Right lobe of liver (tissue), 6 donors: ENCODE measurements at regions not wholly inside any gene's neighbourhood (a gene's known extent, or its start where the extent isn't known, plus 50 kb on each side); places are given as distances from the start of the nearest gene placed in this dataset.

Experiments used
- ATAC-seq, 4 donors: fragments of 200-7000 bp; cut with Tn5 transposase; one replicate each; pipeline ENCODE4 v1.9.1; 2020; ENCODE audit warnings: mild to moderate bottlenecking in 4 of 4, moderate library complexity in 4 of 4
- DNase-seq, 3 donors: peaks; one replicate each; pipeline ENCODE4 v3.0.0-alpha.2; 2020
- H3K27ac ChIP-seq, 3 donors: fragments of 200-600 bp; one replicate each; pipeline ENCODE4 v1.8.0; 2022
- H3K27me3 ChIP-seq, 2 donors: fragments of 200-600 bp; one replicate each; pipeline ENCODE4 v1.8.0; 2022
- H3K36me3 ChIP-seq, 4 donors: fragments of 200-600 bp; sonication (generic) in 1 of 4; one replicate each; pipeline versions ENCODE4 v1.5.1 to v1.8.0; 2017 to 2022; ENCODE audit warnings: control low read depth in 1 of 4
- H3K4me1 ChIP-seq, 4 donors: fragments of 200-600 bp; sonication (generic) in 1 of 4; one replicate each; pipeline versions ENCODE4 v1.5.1 to v1.8.0; 2017 to 2022; ENCODE audit warnings: control low read depth in 1 of 4
- H3K4me3 ChIP-seq, 3 donors: fragments of 200-600 bp; one replicate each; pipeline ENCODE4 v1.8.0; 2022
- H3K9me3 ChIP-seq, 4 donors: fragments of 200-600 bp; sonication (generic) in 1 of 4; one replicate each; pipeline versions ENCODE4 v1.5.1 to v1.8.0; 2017 to 2022; ENCODE audit warnings: control low read depth in 1 of 4
- POLR2A ChIP-seq: fragments of 450-650 bp; IDR thresholded peaks from one replicate; pipeline ENCODE4 v1.6.1; 2017; ENCODE audit warnings: antibody characterized with exemption, mild to moderate bottlenecking
- WGBS: methylation state at CpG from one replicate; pipeline ENCODE4 v1.1.6; 2018; ENCODE audit warnings: low coverage, low lambda C conversion rate; ENCODE audit not compliant: insufficient coverage; ENCODE audit errors: missing lambda C conversion rate; 5-methylcytosine and 5-hydroxymethylcytosine counted together
- intact Hi-C, 2 donors: fragments of 100-400 bp; cut with DNase I; formaldehyde crosslinking; loops; one replicate each; pipeline versions ENCODE4 v1.11.2 to v1.14.1; 2022
- TF ChIP-seq, protein P1 (sequence below), 4 donors: fragments of 200-600 bp in 3 of 4; fragments of 450-650 bp in 1 of 4; IDR thresholded peaks; one replicate each; pipeline versions ENCODE4 v1.5.1 to v1.8.0; 2016 to 2022; ENCODE audit warnings: antibody characterized with exemption in 4 of 4, mild to moderate bottlenecking in 2 of 4
- donor health status: DM: no; HTN: yes; CAD: no.
- donor health status: DM: no; HTN: no; CAD: no.
- donor health status: DM: no; HTN: no; CAD: no.
- donor health status: DM: no; HTN: yes; CAD: no.
- donor health status: DM: no; HTN: yes; CAD: no.

DNA sequence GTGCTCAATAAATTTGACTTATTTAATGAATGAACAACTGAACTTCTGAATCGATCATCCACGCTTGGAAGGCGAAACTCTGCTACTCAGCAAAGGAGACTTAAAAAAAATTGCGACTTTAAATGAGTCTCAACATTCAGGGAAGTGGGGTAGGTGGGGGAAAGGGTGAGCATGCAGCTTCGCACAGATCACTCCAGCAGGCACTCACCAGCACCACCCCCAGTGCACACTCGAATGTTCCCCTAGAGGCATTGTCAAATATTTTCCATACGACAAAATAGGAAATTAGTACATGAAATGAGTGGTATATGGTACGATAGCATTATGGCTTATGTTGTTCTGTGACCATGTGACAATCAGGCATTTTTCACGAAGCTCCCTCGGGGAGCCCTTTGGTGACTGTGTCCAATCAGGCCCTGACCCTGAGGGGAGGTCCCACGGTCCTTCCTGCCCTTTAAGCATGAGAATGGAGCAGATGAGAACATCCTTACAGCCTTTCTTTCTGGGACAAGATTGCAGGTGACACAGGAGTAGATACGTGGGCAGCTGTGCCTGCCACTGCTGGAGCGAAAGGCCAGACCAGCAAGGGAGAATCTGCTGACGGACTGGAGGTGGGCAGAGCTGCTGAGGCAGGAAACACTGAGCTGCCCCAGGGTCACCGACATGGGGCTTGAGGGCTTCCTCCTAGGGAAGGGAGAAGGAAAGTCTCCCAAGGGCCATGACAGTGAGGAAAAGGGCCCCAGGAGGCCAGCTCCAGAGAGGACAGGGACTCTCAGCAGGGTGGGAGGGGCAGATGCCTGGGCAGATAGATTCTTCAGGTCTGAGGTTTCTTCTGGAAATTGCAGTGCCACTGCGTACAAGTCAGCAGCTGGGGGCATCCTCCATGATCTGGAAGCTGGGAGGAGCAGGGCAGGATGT, 101.3 kb upstream of the ID2 start:
- WGBS: 84% methylated on average over 12 of the region's 16 CpGs
- DNase-seq (peak in 1 of 3 donors; percentile 42), ATAC-seq (no peak)
- TF ChIP-seq, protein P1, sequence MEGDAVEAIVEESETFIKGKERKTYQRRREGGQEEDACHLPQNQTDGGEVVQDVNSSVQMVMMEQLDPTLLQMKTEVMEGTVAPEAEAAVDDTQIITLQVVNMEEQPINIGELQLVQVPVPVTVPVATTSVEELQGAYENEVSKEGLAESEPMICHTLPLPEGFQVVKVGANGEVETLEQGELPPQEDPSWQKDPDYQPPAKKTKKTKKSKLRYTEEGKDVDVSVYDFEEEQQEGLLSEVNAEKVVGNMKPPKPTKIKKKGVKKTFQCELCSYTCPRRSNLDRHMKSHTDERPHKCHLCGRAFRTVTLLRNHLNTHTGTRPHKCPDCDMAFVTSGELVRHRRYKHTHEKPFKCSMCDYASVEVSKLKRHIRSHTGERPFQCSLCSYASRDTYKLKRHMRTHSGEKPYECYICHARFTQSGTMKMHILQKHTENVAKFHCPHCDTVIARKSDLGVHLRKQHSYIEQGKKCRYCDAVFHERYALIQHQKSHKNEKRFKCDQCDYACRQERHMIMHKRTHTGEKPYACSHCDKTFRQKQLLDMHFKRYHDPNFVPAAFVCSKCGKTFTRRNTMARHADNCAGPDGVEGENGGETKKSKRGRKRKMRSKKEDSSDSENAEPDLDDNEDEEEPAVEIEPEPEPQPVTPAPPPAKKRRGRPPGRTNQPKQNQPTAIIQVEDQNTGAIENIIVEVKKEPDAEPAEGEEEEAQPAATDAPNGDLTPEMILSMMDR (IDR thresholded peaks at IDR 0.05): no peak
- TF ChIP-seq POLR2A: no peak
- Histone ChIP-seq H3K4me1 (peaks cover 0 to 11% (median 0%) of the 10 kb centered on the region in 4 donors), H3K36me3 (no peaks in the 10 kb centered on the region), H3K9me3 (no peaks in the 10 kb centered on the region), H3K27ac (no peak overlapping the region), H3K4me3 (no peak overlapping the region), H3K27me3 (no peaks in the 10 kb centered on the region)
- intact Hi-C loops: no loop called here

DNA sequence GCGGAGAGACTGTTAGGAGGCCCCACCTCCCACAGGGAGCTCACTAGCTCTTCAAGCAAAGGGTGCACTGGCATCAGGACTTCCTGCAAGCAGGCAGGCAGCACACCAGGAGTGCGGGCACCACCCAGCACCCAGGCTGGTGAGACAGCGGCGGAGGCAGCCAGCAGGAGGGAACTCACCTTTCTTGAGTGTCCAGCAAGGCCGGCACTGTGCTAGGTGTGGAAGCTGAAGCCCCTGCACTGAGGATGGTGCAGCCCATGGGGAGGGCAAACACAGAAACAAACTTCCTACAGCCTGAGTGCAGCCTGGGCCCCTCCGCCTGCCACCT, 100.7 kb upstream of the ID2 start:
- Histone ChIP-seq H3K27ac (no peak overlapping the region), H3K4me3 (no peak overlapping the region), H3K36me3 (no peaks in the 10 kb centered on the region), H3K4me1 (peaks cover 0 to 11% (median 0%) of the 10 kb centered on the region in 4 donors), H3K9me3 (no peaks in the 10 kb centered on the region), H3K27me3 (no peaks in the 10 kb centered on the region)
- no peak for ATAC-seq
- intact Hi-C loops: no loop called here
- 100% methylated on average over 1 of the region's 6 CpGs for WGBS
- peak in 1 of 3 donors; percentile 49 for DNase-seq
- no peak for TF ChIP-seq POLR2A
- TF ChIP-seq, protein P1 (IDR thresholded peaks at IDR 0.05): no peak

DNA sequence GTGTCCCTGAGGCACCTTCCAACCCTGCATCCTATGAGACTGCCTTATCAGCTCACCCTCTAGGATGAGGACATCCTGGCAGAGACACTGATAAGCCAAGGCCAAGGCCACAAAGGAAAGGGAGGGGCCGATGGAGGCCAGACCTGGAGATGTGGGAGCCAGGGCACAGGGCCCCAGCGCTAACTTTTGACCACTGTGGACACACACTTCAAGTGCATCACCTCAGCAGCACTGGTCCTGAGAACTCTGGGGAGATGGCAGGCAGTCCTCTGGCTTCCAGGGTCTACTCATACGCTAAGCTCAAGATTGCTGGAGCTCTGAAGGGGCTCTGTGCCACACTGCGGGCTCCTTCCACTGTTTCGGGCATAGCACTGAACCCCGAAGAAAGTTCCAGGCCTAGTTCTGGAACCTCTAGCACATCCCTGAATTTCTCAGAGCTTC, 100.2 kb upstream of the ID2 start:
- TF ChIP-seq POLR2A: no peak
- TF ChIP-seq, protein P1 (IDR thresholded peaks at IDR 0.05): no peak
- Histone ChIP-seq H3K27me3 (no peaks in the 10 kb centered on the region), H3K4me1 (peaks cover 0 to 11% (median 0%) of the 10 kb centered on the region in 4 donors), H3K4me3 (no peak overlapping the region), H3K27ac (no peak overlapping the region), H3K9me3 (no peaks in the 10 kb centered on the region), H3K36me3 (no peaks in the 10 kb centered on the region)
- ATAC-seq (no peak), DNase-seq (no peak)
- intact Hi-C loops: no loop called here
- WGBS: 56% methylated on average over 2 of the region's 6 CpGs

DNA sequence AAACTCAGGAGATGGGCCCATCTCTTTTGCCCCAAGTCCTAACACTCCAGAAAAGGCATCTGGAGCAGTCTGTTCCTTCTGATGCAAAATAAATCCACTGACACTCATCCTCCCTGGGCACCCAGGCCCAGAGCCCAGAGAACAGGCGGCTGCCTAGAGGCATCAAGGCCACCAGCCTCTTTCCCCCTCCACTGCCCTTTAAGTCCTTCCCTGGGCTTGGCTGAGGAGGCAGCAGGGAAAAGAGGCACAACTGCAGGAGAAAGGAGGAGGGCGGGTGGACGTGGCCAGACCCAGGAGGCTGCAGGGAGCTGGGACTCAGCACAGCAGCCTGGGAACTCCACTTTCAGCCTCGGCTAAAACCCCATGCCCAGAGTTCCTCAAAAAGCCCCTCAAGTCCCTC, 99.7 kb upstream of the ID2 start:
- intact Hi-C loops: no loop called here
- Histone ChIP-seq H3K4me1 (peaks cover 0 to 11% (median 0%) of the 10 kb centered on the region in 4 donors), H3K4me3 (no peak overlapping the region), H3K27me3 (no peaks in the 10 kb centered on the region), H3K36me3 (no peaks in the 10 kb centered on the region), H3K27ac (no peak overlapping the region), H3K9me3 (no peaks in the 10 kb centered on the region)
- ATAC-seq (no peak), DNase-seq (peak in 1 of 3 donors; percentile 41)
- TF ChIP-seq POLR2A: no peak
- TF ChIP-seq, protein P1 (IDR thresholded peaks at IDR 0.05): no peak
- WGBS: 60% methylated on average over 1 of the region's 4 CpGs
